Thyroid gland (tissue), 4 donors: ENCODE measurements at regions not wholly inside any gene's neighbourhood (a gene's known extent, or its start where the extent isn't known, plus 50 kb on each side); places are given as distances from the start of the nearest gene placed in this dataset.

Source experiments
- DNase-seq, 2 donors: peaks; one replicate each; pipeline ENCODE4 v3.0.0-alpha.2; 2019
- H3K27ac ChIP-seq, 3 donors: fragments of 200-600 bp; sonication (generic); 1 replicate in 2 of 3; 2 replicates in 1 of 3; pipeline ENCODE4 v1.5.1; 2016 to 2019; ENCODE audit warnings: mild to moderate bottlenecking in 1 of 3, moderate library complexity in 1 of 3
- H3K27me3 ChIP-seq: fragments of 200-600 bp; sonication (generic); one replicate; pipeline ENCODE4 v1.5.1; 2019
- H3K36me3 ChIP-seq, 2 donors: fragments of 200-600 bp; sonication (generic); one replicate each; pipeline ENCODE4 v1.5.1; 2016 to 2019
- H3K4me1 ChIP-seq, 2 donors: fragments of 200-600 bp; sonication (generic); one replicate each; pipeline ENCODE4 v1.5.1; 2017 to 2019
- H3K4me3 ChIP-seq, 3 donors: fragments of 200-600 bp; sonication (generic); replicated peaks in 1 of 3; 1 replicate in 2 of 3; 2 replicates in 1 of 3; pipeline ENCODE4 v1.5.1; 2016; ENCODE audit warnings: mild to moderate bottlenecking in 1 of 3
- H3K9me3 ChIP-seq: fragments of 200-600 bp; sonication (generic); one replicate; pipeline ENCODE4 v1.5.1; 2017
- CTCF ChIP-seq, 6 experiments: fragments of 200-600 bp in 3 of 6; fragments of 450-650 bp in 3 of 6; sonication (generic) in 3 of 6; IDR thresholded peaks; one replicate each; pipeline ENCODE4 v1.5.1; 2016 to 2019; ENCODE audit warnings: antibody characterized with exemption in 6 of 6, mild to moderate bottlenecking in 2 of 6, inconsistent platforms in 1 of 6, moderate library complexity in 1 of 6
- POLR2A ChIP-seq, 2 donors: fragments of 450-650 bp; IDR thresholded peaks; one replicate each; pipeline ENCODE4 v1.6.1; 2017; ENCODE audit warnings: antibody characterized with exemption in 2 of 2, mild to moderate bottlenecking in 2 of 2, moderate library complexity in 1 of 2
- WGBS, 2 donors: methylation state at CpG; one replicate each; pipeline ENCODE4 v1.1.5; 2017; 5-methylcytosine and 5-hydroxymethylcytosine counted together
- intact Hi-C: fragments of 100-400 bp; cut with DNase I; formaldehyde crosslinking; loops from one replicate; pipeline ENCODE4 v1.15.1; 2023

GRCh38 chr1:91075233-91076135 lies 53.6 kb upstream of the ZNF644 start:
- intact Hi-C loops: no loop called here
- Histone ChIP-seq H3K27me3 (no peaks in the 10 kb centered on the region), H3K4me1 (peaks cover 0 to 6% of the 10 kb centered on the region in 2 donors), H3K36me3 (no peaks in the 10 kb centered on the region), H3K27ac (no peak overlapping the region), H3K4me3 (no peak overlapping the region), H3K9me3 (no peaks in the 10 kb centered on the region)
- TF ChIP-seq POLR2A (IDR thresholded peaks at IDR 0.05) (no peak), CTCF (IDR thresholded peaks at IDR 0.05) (no peak)
- no peak for DNase-seq
- WGBS, 2 donors: 79% methylated on average over 11 of the region's 11 CpGs

- Histone ChIP-seq H3K27me3 (no peaks in the 10 kb centered on the region), H3K4me1 (peaks cover 2 to 6% of the 10 kb centered on the region in 2 donors), H3K27ac (no peak overlapping the region), H3K36me3 (no peaks in the 10 kb centered on the region), H3K4me3 (no peak overlapping the region), H3K9me3 (no peaks in the 10 kb centered on the region)
- DNase-seq: no peak
- intact Hi-C loops: no loop called here
- TF ChIP-seq POLR2A (IDR thresholded peaks at IDR 0.05) (no peak), CTCF (IDR thresholded peaks at IDR 0.05) (no peak)
- WGBS, 2 donors: 45 to 84% methylated on average over 2 of the region's 2 CpGs
Observed at GRCh38 chr1:91073299-91073698, 51.5 kb upstream of the ZNF644 start.

GRCh38 chr1:91071838-91072237 lies 50.0 kb upstream of the ZNF644 start:
- intact Hi-C loops: no loop called here
- H3K4me3 ChIP-seq: no peak overlapping the region
- H3K9me3 ChIP-seq: no peaks in the 10 kb centered on the region
- 97 to 98% methylated on average over 5 of the region's 5 CpGs for WGBS, 2 donors
- no peak overlapping the region for H3K27ac ChIP-seq
- DNase-seq: no peak
- no peaks in the 10 kb centered on the region for H3K36me3 ChIP-seq
- H3K27me3 ChIP-seq: no peaks in the 10 kb centered on the region
- peaks cover 2 to 6% of the 10 kb centered on the region in 2 donors for H3K4me1 ChIP-seq
- no peak for TF ChIP-seq POLR2A (IDR thresholded peaks at IDR 0.05)
- TF ChIP-seq CTCF (IDR thresholded peaks at IDR 0.05): no peak
